ENCODE measurements at regions not wholly inside any gene's neighbourhood (a gene's known extent, or its start where the extent isn't known, plus 50 kb on each side); places are given as distances from the start of the nearest gene placed in this dataset.
"Not testable (repeated sequence)": the region's sequence is repeated elsewhere in the genome, so short reads cannot be mapped to it uniquely, and the experiment has no call there.

- no peak for DNase-seq
- ATAC-seq: no peak
- H3K4me3 Mint-ChIP-seq: no peak overlapping the region
- H3K27ac Mint-ChIP-seq: no peak overlapping the region
- H3K4me1 Mint-ChIP-seq: peaks cover 0 to 2% (median under 1%) of the 10 kb centered on the region in 4 donors
- H3K27me3 Mint-ChIP-seq: peaks cover 0 to 14% (median 1%) of the 10 kb centered on the region in 5 donors
- POLR2A ChIA-PET: no interaction called here
- H3K36me3 Mint-ChIP-seq: peaks cover 0 to 9% (median 0%) of the 10 kb centered on the region in 3 donors
- H3K9me3 Mint-ChIP-seq: peaks cover 1 to 50% (median 11%) of the 10 kb centered on the region in 9 donors
Measured at GRCh38 chr5:167294882-167295680, 996.4 kb upstream of the WWC1 start.

- Mint-ChIP-seq H3K4me1 (peaks cover 0 to 2% (median under 1%) of the 10 kb centered on the region in 4 donors), H3K27me3 (peaks cover 0 to 14% (median 1%) of the 10 kb centered on the region in 5 donors), H3K27ac (no peak overlapping the region), H3K4me3 (no peak overlapping the region), H3K36me3 (peaks cover 0 to 9% (median 0%) of the 10 kb centered on the region in 3 donors), H3K9me3 (peaks cover 1 to 50% (median 13%) of the 10 kb centered on the region in 9 donors)
- no peak for DNase-seq
- POLR2A ChIA-PET: no interaction called here
- no peak for ATAC-seq
Measured at GRCh38 chr5:167295681-167296005, 995.8 kb upstream of the WWC1 start.

- no peak overlapping the region for H3K4me3 Mint-ChIP-seq
- peaks cover 0 to 14% (median 1%) of the 10 kb centered on the region in 5 donors for H3K27me3 Mint-ChIP-seq
- H3K36me3 Mint-ChIP-seq: peaks cover 0 to 9% (median 0%) of the 10 kb centered on the region in 3 donors
- no peak overlapping the region for H3K27ac Mint-ChIP-seq
- POLR2A ChIA-PET: no interaction called here
- ATAC-seq (no peak), DNase-seq (no peak)
- peaks cover 1 to 49% (median 13%) of the 10 kb centered on the region in 9 donors for H3K9me3 Mint-ChIP-seq
- peaks cover 0 to 2% (median under 1%) of the 10 kb centered on the region in 4 donors for H3K4me1 Mint-ChIP-seq
Measured at GRCh38 chr5:167296066-167296465, 995.4 kb upstream of the WWC1 start.

- H3K9me3 Mint-ChIP-seq: peaks cover 1 to 51% (median 14%) of the 10 kb centered on the region in 9 donors
- POLR2A ChIA-PET: no interaction called here
- H3K27ac Mint-ChIP-seq: no peak overlapping the region
- peaks cover 0 to 9% (median 0%) of the 10 kb centered on the region in 3 donors for H3K36me3 Mint-ChIP-seq
- H3K27me3 Mint-ChIP-seq: peaks cover 0 to 14% (median 1%) of the 10 kb centered on the region in 5 donors
- no peak overlapping the region for H3K4me3 Mint-ChIP-seq
- no peak for DNase-seq
- ATAC-seq: no peak
- H3K4me1 Mint-ChIP-seq: peaks cover 0 to 2% (median under 1%) of the 10 kb centered on the region in 4 donors
Measured at GRCh38 chr5:167296661-167297060, 994.8 kb upstream of the WWC1 start.

- H3K4me1 Mint-ChIP-seq, POLR2A ChIA-PET: not testable (repeated sequence)
Measured at GRCh38 chr5:167299861-167300260, 991.6 kb upstream of the WWC1 start.

GRCh38 chr5:167303582-167303981 lies 987.9 kb upstream of the WWC1 start:
- Mint-ChIP-seq H3K36me3 (no peaks in the 10 kb centered on the region), H3K27ac (no peak overlapping the region), H3K4me3 (no peak overlapping the region), H3K27me3 (peaks cover 0 to 8% (median 0%) of the 10 kb centered on the region in 5 donors), H3K4me1 (no peaks in the 10 kb centered on the region), H3K9me3 (peaks cover 0 to 47% (median 16%) of the 10 kb centered on the region in 9 donors)
- DNase-seq: no peak
- no peak for ATAC-seq
- POLR2A ChIA-PET: no interaction called here

More at GRCh38 chr5:167299861-167300260, 991.6 kb upstream of the WWC1 start:
- H3K4me3 Mint-ChIP-seq, ATAC-seq, H3K27ac Mint-ChIP-seq, DNase-seq, H3K36me3 Mint-ChIP-seq: not testable (repeated sequence)
- peaks cover 0 to 13% (median 0%) of the 10 kb centered on the region in 5 donors for H3K27me3 Mint-ChIP-seq
- peaks cover 0 to 50% (median 17%) of the 10 kb centered on the region in 9 donors for H3K9me3 Mint-ChIP-seq

GRCh38 chr5:167304834-167305469 lies 986.5 kb upstream of the WWC1 start:
- Mint-ChIP-seq H3K9me3 (peaks cover 0 to 39% (median 12%) of the 10 kb centered on the region in 9 donors), H3K36me3 (no peaks in the 10 kb centered on the region), H3K27me3 (peaks cover 0 to 3% (median 0%) of the 10 kb centered on the region in 5 donors), H3K4me1 (no peaks in the 10 kb centered on the region), H3K27ac (no peak overlapping the region), H3K4me3 (no peak overlapping the region)
- POLR2A ChIA-PET: no interaction called here
- no peak for DNase-seq
- ATAC-seq: no peak

- POLR2A ChIA-PET: no interaction called here
- Mint-ChIP-seq H3K9me3 (peaks cover 0 to 32% (median 9%) of the 10 kb centered on the region in 9 donors), H3K4me3 (no peak overlapping the region), H3K36me3 (no peaks in the 10 kb centered on the region), H3K27ac (no peak overlapping the region), H3K27me3 (peaks cover 0 to 3% (median 0%) of the 10 kb centered on the region in 5 donors), H3K4me1 (no peaks in the 10 kb centered on the region)
- DNase-seq: no peak
- no peak for ATAC-seq
Measured at GRCh38 chr5:167305591-167306213, 985.7 kb upstream of the WWC1 start.

- Mint-ChIP-seq H3K4me1 (no peaks in the 10 kb centered on the region), H3K36me3 (no peaks in the 10 kb centered on the region), H3K27me3 (peaks cover 0 to under 1% (median 0%) of the 10 kb centered on the region in 5 donors), H3K9me3 (peaks cover 0 to 19% (median 5%) of the 10 kb centered on the region in 9 donors), H3K27ac (no peak overlapping the region), H3K4me3 (no peak overlapping the region)
- DNase-seq (no peak), ATAC-seq (no peak)
- POLR2A ChIA-PET: no interaction called here
Measured at GRCh38 chr5:167307042-167307441, 984.4 kb upstream of the WWC1 start.

GRCh38 chr5:167308466-167308865 lies 983.0 kb upstream of the WWC1 start:
- DNase-seq (no peak), ATAC-seq (no peak)
- Mint-ChIP-seq H3K27me3 (no peaks in the 10 kb centered on the region), H3K36me3 (no peaks in the 10 kb centered on the region), H3K4me1 (no peaks in the 10 kb centered on the region), H3K4me3 (no peak overlapping the region), H3K27ac (no peak overlapping the region), H3K9me3 (peaks cover 0 to 7% (median 3%) of the 10 kb centered on the region in 9 donors)
- POLR2A ChIA-PET: no interaction called here

- H3K4me1 Mint-ChIP-seq: no peaks in the 10 kb centered on the region
- no peak overlapping the region for H3K4me3 Mint-ChIP-seq
- H3K27me3 Mint-ChIP-seq: no peaks in the 10 kb centered on the region
- H3K27ac Mint-ChIP-seq: no peak overlapping the region
- peaks cover 0 to 7% (median 0%) of the 10 kb centered on the region in 9 donors for H3K9me3 Mint-ChIP-seq
- POLR2A ChIA-PET: no interaction called here
- no peaks in the 10 kb centered on the region for H3K36me3 Mint-ChIP-seq
- ATAC-seq (no peak), DNase-seq (no peak)
Measured at GRCh38 chr5:167309941-167310517, 981.4 kb upstream of the WWC1 start.

- no peak overlapping the region for H3K4me3 Mint-ChIP-seq
- H3K36me3 Mint-ChIP-seq: no peaks in the 10 kb centered on the region
- POLR2A ChIA-PET: no interaction called here
- H3K27me3 Mint-ChIP-seq: no peaks in the 10 kb centered on the region
- H3K4me1 Mint-ChIP-seq: no peaks in the 10 kb centered on the region
- ATAC-seq (no peak), DNase-seq (no peak)
- no peak overlapping the region for H3K27ac Mint-ChIP-seq
- peaks cover 0 to 6% (median 0%) of the 10 kb centered on the region in 9 donors for H3K9me3 Mint-ChIP-seq
Measured at GRCh38 chr5:167311340-167311739, 980.1 kb upstream of the WWC1 start.

GRCh38 chr5:167312225-167312624 lies 979.2 kb upstream of the WWC1 start:
- Mint-ChIP-seq H3K4me3 (no peak overlapping the region), H3K36me3 (no peaks in the 10 kb centered on the region), H3K4me1 (no peaks in the 10 kb centered on the region), H3K9me3 (peaks cover 0 to 6% (median 2%) of the 10 kb centered on the region in 9 donors), H3K27ac (no peak overlapping the region), H3K27me3 (no peaks in the 10 kb centered on the region)
- DNase-seq: no peak
- POLR2A ChIA-PET: no interaction called here
- ATAC-seq: no peak
